ENCODE measurements at regions not wholly inside any gene's neighbourhood (a gene's known extent, or its start where the extent isn't known, plus 50 kb on each side); places are given as distances from the start of the nearest gene placed in this dataset.

- Histone ChIP-seq H3K79me1 (ENCODE audit: low read depth in 1 of 2, low read length in 2 of 2) (no peaks in the 10 kb centered on the region), H4K8ac (ENCODE audit: low read depth in 2 of 2, low read length in 2 of 2) (no peak overlapping the region), H3K27me3 (ENCODE audit: control insufficient read depth, insufficient read depth, low read length) (peaks cover 75% of the 10 kb centered on the region), H3K4me3 (ENCODE audit: insufficient read depth, low read depth, low read length) (no peak overlapping the region), H3K4me2 (ENCODE audit: low read depth, low read length) (peak overlapping the region; percentile 53; the same call in 1 of the 2 replicates), H2AK5ac (ENCODE audit: low read depth, low read length) (no peak overlapping the region), H4K5ac (ENCODE audit: low read depth, low read length) (no peak overlapping the region), H3K14ac (replicated peaks; ENCODE audit: low read depth, low read length) (no peak overlapping the region), H2AFZ (replicated peaks; ENCODE audit: low read length, poor library complexity) (peak overlapping the region; percentile 73), H3K23ac (ENCODE audit: low read depth, low read length) (no peak overlapping the region), H4K20me1 (ENCODE audit: insufficient read depth, low read length) (no peaks in the 10 kb centered on the region), H2BK5ac (ENCODE audit: low read depth, low read length, poor library complexity, severe bottlenecking) (no peak overlapping the region), H2AK9ac (replicated peaks; ENCODE audit: low read depth, low read length, poor library complexity) (peak overlapping the region; percentile 84), H3K56ac (ENCODE audit: extremely low read depth, insufficient read depth, low read length) (no peak overlapping the region), H3K4ac (ENCODE audit: low read depth, low read length) (no peak overlapping the region), H3K18ac (ENCODE audit: low read depth, low read length) (no peak overlapping the region), H2BK120ac (ENCODE audit: low read depth, low read length) (no peak overlapping the region), H4K91ac (ENCODE audit: insufficient read depth, low read depth, low read length) (no peak overlapping the region), H3K9me1 (ENCODE audit: insufficient read depth, low read length) (no peaks in the 10 kb centered on the region), H3K4me1 (ENCODE audit: control insufficient read depth, insufficient read depth, low read length) (no peaks in the 10 kb centered on the region; the same call in 1 of the 2 replicates), H2BK15ac (ENCODE audit: low read depth, low read length) (no peak overlapping the region), H3K9ac (ENCODE audit: low read depth, low read length) (no peak overlapping the region), H3K9me3 (ENCODE audit: control insufficient read depth, insufficient read depth, low read length) (peaks cover 2% of the 10 kb centered on the region; the same call in 1 of the 2 replicates), H3K27ac (ENCODE audit: insufficient read depth, low read length) (no peak overlapping the region), H3K36me3 (ENCODE audit: control insufficient read depth, insufficient read depth, low read length) (no peaks in the 10 kb centered on the region), H2BK20ac (ENCODE audit: low read depth, low read length) (no peak overlapping the region)
- DNase-seq (no peak), ATAC-seq (ENCODE audit: low read depth) (no peak)
- WGBS, 2 experiments (ENCODE audit: extremely low coverage in 2 of 2, insufficient read length in 1 of 2): 59% methylated on average over 3 of the region's 8 CpGs; no CpG with 5 or more reads in 1 of the 2 experiments
- intact Hi-C loops (cut with micrococcal nuclease) (no loop called here), dilution Hi-C loops (cut with HindIII; ENCODE audit: low sequenced_read_pairs, unreplicated experiment) (no loop called here), in situ Hi-C loops (cut with MboI; ENCODE audit: low sequenced_read_pairs) (no loop called here)
- TF ChIP-seq CHD1 (IDR thresholded peaks at IDR 0.05; ENCODE audit: low read depth, low read length) (no peak), MAZ (IDR thresholded peaks at IDR 0.05; ENCODE audit: borderline replicate concordance, low read depth, low read length) (no peak), ELK1 (IDR thresholded peaks at IDR 0.05; ENCODE audit: borderline replicate concordance, low read depth, low read length) (no peak), RFX5 (IDR thresholded peaks at IDR 0.05; ENCODE audit: low read depth, low read length) (no peak), CEBPB (IDR thresholded peaks at IDR 0.05; ENCODE audit: low read depth, low read length) (no peak), USF2 (IDR thresholded peaks at IDR 0.05; ENCODE audit: low read depth, low read length) (no peak), RCOR1 (IDR thresholded peaks at IDR 0.05; ENCODE audit: insufficient replicate concordance, low read length) (no peak), POLR2A (IDR thresholded peaks at IDR 0.05; ENCODE audit: low read depth, low read length) (no peak), FOS (IDR thresholded peaks at IDR 0.05; ENCODE audit: low read depth, low read length) (no peak), BHLHE40 (IDR thresholded peaks at IDR 0.05; ENCODE audit: low read depth, low read length) (no peak), MAFK (IDR thresholded peaks at IDR 0.05; ENCODE audit: low read depth, low read length) (no peak)
- BruUV-seq (replicated peaks): no TSS peak
- POLR2A ChIA-PET (ENCODE audit: unreplicated experiment): no interaction called here
- CTCF ChIA-PET: no interaction called here
Measured at GRCh38 chr1:25065321-25065721, 135.2 kb upstream of the RUNX3 start.

Measured in IMR-90 (cell line).